HG03108 (cell line): ENCODE measurements at regions not wholly inside any gene's neighbourhood (a gene's known extent, or its start where the extent isn't known, plus 50 kb on each side); places are given as distances from the start of the nearest gene placed in this dataset.

Experiments
- ATAC-seq: cut with Tn5 transposase; IDR thresholded peaks from one replicate; pipeline ENCODE4 v1.9.1; 2021; ENCODE audit warnings: moderate library complexity; ENCODE audit not compliant: unreplicated experiment

- no peak for ATAC-seq
These were observed 813.7 kb upstream of the HS3ST1 start for GRCh38 chr4:12242354-12242753.

- ATAC-seq: no peak
These were observed 811.4 kb upstream of the HS3ST1 start for GRCh38 chr4:12239897-12240636.

GRCh38 chr4:12231098-12231497 lies 802.4 kb upstream of the HS3ST1 start:
- no peak for ATAC-seq

- ATAC-seq: no peak
These were observed 792.3 kb upstream of the HS3ST1 start for GRCh38 chr4:12221031-12221430.

- ATAC-seq: no peak
These were observed 782.9 kb upstream of the HS3ST1 start for GRCh38 chr4:12211636-12212035.

- ATAC-seq: no peak
These were observed 778.7 kb upstream of the HS3ST1 start for GRCh38 chr4:12207396-12207795.

GRCh38 chr4:12206091-12206490 lies 777.4 kb upstream of the HS3ST1 start:
- no peak for ATAC-seq

- no peak for ATAC-seq
These were observed 775.3 kb upstream of the HS3ST1 start for GRCh38 chr4:12203945-12204344.

GRCh38 chr4:12200226-12200625 lies 771.5 kb upstream of the HS3ST1 start:
- no peak for ATAC-seq

GRCh38 chr4:12186526-12186925 lies 757.8 kb upstream of the HS3ST1 start:
- no peak for ATAC-seq

GRCh38 chr4:12178614-12179610 lies 750.2 kb upstream of the HS3ST1 start:
- no peak for ATAC-seq

- ATAC-seq: no peak
These were observed 748.7 kb upstream of the HS3ST1 start for GRCh38 chr4:12177416-12177815.

- ATAC-seq: no peak
These were observed 744.8 kb upstream of the HS3ST1 start for GRCh38 chr4:12173496-12173895.

GRCh38 chr4:12172198-12172973 lies 743.7 kb upstream of the HS3ST1 start:
- ATAC-seq: no peak

GRCh38 chr4:12170308-12170707 lies 741.6 kb upstream of the HS3ST1 start:
- ATAC-seq: no peak

GRCh38 chr4:12165616-12166015 lies 736.9 kb upstream of the HS3ST1 start:
- ATAC-seq: no peak

- ATAC-seq: no peak
These were observed 717.6 kb upstream of the HS3ST1 start for GRCh38 chr4:12146339-12146738.

- ATAC-seq: no peak
These were observed 717.1 kb upstream of the HS3ST1 start for GRCh38 chr4:12145768-12146167.

- no peak for ATAC-seq
These were observed 716.4 kb upstream of the HS3ST1 start for GRCh38 chr4:12145106-12145505.

- no peak for ATAC-seq
These were observed 715.4 kb upstream of the HS3ST1 start for GRCh38 chr4:12144051-12144450.

- ATAC-seq: no peak
These were observed 712.2 kb upstream of the HS3ST1 start for GRCh38 chr4:12140864-12141263.
